ENCODE measurements at regions not wholly inside any gene's neighbourhood (a gene's known extent, or its start where the extent isn't known, plus 50 kb on each side); places are given as distances from the start of the nearest gene placed in this dataset.

GRCh38 chr2:192283450-192283849, 88.7 kb upstream of the TMEFF2 start:
- H3K27ac ChIP-seq: no peak overlapping the region
- H3K4me1 ChIP-seq (ENCODE audit: control insufficient read depth in 1 of 2, low read depth in 2 of 2): no peaks in the 10 kb centered on the region
- no peak for TF ChIP-seq CTCF (IDR thresholded peaks at IDR 0.05)
- ATAC-seq (ENCODE audit: insufficient number of reproducible peaks, low FRiP score, low read depth) (no peak), DNase-seq (ENCODE audit: low spot score) (no peak)
- H3K27me3 ChIP-seq (replicated peaks; ENCODE audit: insufficient read depth): no peaks in the 10 kb centered on the region
- H3K36me3 ChIP-seq: no peaks in the 10 kb centered on the region
- no peak overlapping the region for H3K4me3 ChIP-seq
- H3K9me3 ChIP-seq: no peaks in the 10 kb centered on the region

GRCh38 chr2:192278701-192279100, 84.0 kb upstream of the TMEFF2 start:
- Histone ChIP-seq H3K4me1 (ENCODE audit: control insufficient read depth in 1 of 2, low read depth in 2 of 2) (no peaks in the 10 kb centered on the region), H3K27me3 (replicated peaks; ENCODE audit: insufficient read depth) (no peaks in the 10 kb centered on the region), H3K4me3 (no peak overlapping the region), H3K27ac (no peak overlapping the region), H3K9me3 (no peaks in the 10 kb centered on the region), H3K36me3 (no peaks in the 10 kb centered on the region)
- DNase-seq (ENCODE audit: low spot score) (no peak), ATAC-seq (ENCODE audit: insufficient number of reproducible peaks, low FRiP score, low read depth) (no peak)
- no peak for TF ChIP-seq CTCF (IDR thresholded peaks at IDR 0.05)

GRCh38 chr2:192277494-192278109, 82.9 kb upstream of the TMEFF2 start:
- DNase-seq (ENCODE audit: low spot score) (no peak), ATAC-seq (ENCODE audit: insufficient number of reproducible peaks, low FRiP score, low read depth) (no peak)
- Histone ChIP-seq H3K9me3 (no peaks in the 10 kb centered on the region), H3K4me3 (no peak overlapping the region), H3K4me1 (ENCODE audit: control insufficient read depth in 1 of 2, low read depth in 2 of 2) (no peaks in the 10 kb centered on the region), H3K36me3 (no peaks in the 10 kb centered on the region), H3K27ac (no peak overlapping the region), H3K27me3 (replicated peaks; ENCODE audit: insufficient read depth) (no peaks in the 10 kb centered on the region)
- no peak for TF ChIP-seq CTCF (IDR thresholded peaks at IDR 0.05)

GRCh38 chr2:192275632-192276031, 80.9 kb upstream of the TMEFF2 start:
- Histone ChIP-seq H3K4me3 (no peak overlapping the region), H3K27ac (no peak overlapping the region), H3K27me3 (replicated peaks; ENCODE audit: insufficient read depth) (no peaks in the 10 kb centered on the region), H3K36me3 (no peaks in the 10 kb centered on the region), H3K9me3 (no peaks in the 10 kb centered on the region), H3K4me1 (ENCODE audit: control insufficient read depth in 1 of 2, low read depth in 2 of 2) (no peaks in the 10 kb centered on the region)
- ATAC-seq (ENCODE audit: insufficient number of reproducible peaks, low FRiP score, low read depth): no peak
- no peak for DNase-seq (ENCODE audit: low spot score)
- no peak for TF ChIP-seq CTCF (IDR thresholded peaks at IDR 0.05)

GRCh38 chr2:192267484-192267883, 72.8 kb upstream of the TMEFF2 start:
- no peak overlapping the region for H3K4me3 ChIP-seq
- TF ChIP-seq CTCF (IDR thresholded peaks at IDR 0.05): no peak
- H3K9me3 ChIP-seq: no peaks in the 10 kb centered on the region
- peaks cover 4 to 6% of the 10 kb centered on the region in 2 donors for H3K4me1 ChIP-seq (ENCODE audit: control insufficient read depth in 1 of 2, low read depth in 2 of 2)
- H3K27ac ChIP-seq: no peak overlapping the region
- DNase-seq (ENCODE audit: low spot score) (no peak), ATAC-seq (ENCODE audit: insufficient number of reproducible peaks, low FRiP score, low read depth) (no peak)
- H3K36me3 ChIP-seq: no peaks in the 10 kb centered on the region
- no peaks in the 10 kb centered on the region for H3K27me3 ChIP-seq (replicated peaks; ENCODE audit: insufficient read depth)

Measured in thoracic aorta (tissue), 2 donors.